NCI-H226 (cell line): ENCODE measurements at regions not wholly inside any gene's neighbourhood (a gene's known extent, or its start where the extent isn't known, plus 50 kb on each side); places are given as distances from the start of the nearest gene placed in this dataset.

ENCODE experiments used
- DNase-seq: peaks from one replicate; pipeline ENCODE4 v3.0.0-alpha.2; 2015

DNA sequence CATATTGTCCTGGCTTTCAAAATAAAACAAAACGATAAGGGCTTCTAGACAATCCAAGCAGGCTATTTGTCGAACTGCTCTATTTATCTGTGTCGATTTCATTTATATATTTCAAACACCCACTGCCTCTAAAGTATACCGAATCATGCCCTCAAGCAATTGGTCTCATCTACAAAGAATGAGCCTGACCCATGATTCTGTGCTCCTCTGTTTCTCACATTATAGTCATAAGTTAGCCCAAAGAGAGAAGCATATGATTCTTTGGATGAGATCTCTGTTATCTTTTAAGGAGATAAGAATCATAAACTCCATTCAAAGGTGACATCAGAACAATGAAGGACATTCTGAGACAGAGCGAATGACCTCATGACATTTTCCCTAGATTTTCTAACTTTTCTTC, 191.1 kb downstream of the MAP2K6 start:
- DNase-seq, result no peak

DNA sequence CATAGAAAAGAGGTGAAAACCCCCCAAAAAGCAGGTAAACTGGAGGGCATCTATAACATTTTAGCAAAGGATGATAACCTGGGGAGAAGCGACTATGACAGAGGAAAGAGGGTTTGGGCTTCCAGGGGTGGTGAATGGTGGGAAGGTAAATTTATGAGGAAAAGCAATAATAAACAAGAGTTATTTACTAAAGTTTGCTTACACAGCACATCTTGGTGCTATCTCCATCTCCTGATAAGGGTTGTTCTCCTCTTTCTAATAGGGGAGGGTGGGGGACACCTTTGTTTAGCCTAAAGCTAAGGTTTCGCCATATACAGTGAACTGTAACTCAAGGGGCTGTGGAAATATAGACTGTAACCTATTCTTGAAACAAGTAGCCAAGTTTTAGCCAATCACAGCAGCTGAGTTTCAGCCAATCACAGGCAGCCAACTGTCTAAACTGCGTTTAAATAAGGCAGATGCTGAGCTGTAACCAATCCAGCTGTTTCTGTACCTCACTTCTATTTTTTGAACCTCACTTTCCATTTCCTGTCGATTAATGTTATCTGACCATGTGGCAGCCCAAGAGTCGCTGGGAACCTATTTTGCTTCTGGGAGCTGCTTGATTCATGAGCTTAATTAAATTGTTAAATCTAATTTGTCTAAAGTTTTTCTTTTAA, 191.8 kb downstream of the MAP2K6 start:
- no peak for DNase-seq

DNA sequence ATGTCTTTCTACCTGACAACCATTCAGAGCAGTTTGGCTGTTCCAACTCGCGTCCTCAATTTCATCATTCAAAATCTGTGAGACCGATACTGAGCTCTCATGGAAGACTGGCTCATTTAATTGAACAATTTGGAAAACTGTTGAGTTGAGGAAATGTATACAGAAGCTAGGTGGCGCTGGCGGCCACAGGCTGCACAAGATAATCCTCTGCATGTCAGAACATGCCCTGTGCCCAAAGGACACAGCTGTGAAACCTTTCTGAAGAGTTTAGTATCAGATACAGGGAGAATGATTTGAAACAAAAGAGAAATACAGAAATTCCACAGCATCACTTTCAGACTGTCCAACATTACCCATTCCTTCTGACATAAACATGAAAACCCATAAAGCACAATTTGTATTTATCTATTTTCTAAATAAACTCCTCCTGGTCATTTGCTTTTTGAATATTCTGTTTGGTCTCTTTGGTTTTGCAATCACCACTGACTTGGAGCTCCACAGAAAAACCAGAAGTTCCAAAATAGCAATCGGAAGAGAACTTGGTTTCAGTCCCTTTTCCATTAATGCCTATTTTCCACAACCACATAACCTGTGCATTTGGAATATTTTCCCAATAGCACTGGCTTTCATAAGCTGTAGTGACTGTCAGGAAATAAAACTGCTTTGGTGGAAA, 192.8 kb downstream of the MAP2K6 start:
- peak; percentile 3 for DNase-seq

DNA sequence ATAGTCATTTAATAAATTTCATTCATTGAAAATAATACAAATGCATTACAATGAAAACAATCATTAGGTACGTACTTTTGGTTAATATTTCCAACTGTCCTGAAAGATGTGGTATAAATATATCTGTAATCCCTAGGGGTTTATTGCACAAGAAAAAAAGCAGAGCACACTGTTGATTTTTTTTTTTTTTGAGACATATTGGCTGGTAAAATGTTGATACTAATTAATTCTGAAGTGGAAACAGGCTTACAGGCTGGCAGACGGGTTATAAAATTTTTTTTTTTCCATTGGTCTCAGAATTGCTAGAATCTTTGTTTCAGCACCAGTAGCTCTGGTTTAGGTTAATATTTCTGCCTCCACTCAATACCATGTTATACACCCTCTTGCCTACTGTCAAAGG, 193.6 kb downstream of the MAP2K6 start:
- DNase-seq, result no peak

GRCh38 chr17:69608808-69609472, 194.4 kb downstream of the MAP2K6 start:
- DNase-seq, result peak; percentile 68

DNA sequence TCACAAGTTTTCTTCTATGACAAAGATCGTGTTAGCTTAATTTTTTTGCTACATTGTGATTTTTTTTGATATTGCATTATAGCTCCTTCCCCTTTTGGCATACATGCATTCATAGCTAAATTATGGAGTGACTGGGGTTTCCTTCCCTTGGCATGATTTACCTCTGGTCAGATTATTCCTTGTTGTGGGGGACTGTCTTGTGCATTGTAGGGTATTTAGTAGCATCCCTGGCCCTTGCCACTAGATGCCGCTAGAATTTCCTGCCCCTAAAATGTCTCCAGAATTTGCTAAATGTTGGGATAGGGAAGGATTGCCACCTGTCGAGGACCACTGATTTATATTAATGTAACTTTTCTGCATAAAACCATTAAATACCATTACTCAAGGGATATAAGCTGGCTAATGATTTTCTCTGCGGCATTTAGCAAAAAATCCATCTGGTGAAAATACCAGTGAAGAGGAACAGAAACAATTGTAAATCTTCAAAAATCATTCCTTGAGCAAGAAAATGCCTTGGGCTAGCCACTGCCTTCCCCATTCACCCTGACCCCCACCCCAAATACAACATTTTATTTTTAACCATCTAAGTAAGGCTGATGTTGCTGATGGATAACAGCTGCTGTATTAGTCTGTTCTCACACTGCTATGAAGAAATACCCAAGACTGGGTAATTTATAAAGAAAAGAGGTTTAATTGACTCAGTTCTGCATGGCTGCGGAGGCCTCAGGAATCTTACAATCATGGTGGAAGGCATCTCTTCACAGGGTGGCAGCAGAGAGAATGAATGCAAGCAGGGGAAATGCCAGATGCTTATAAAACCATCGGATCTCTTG, 195.2 kb downstream of the MAP2K6 start:
- no peak for DNase-seq

DNA sequence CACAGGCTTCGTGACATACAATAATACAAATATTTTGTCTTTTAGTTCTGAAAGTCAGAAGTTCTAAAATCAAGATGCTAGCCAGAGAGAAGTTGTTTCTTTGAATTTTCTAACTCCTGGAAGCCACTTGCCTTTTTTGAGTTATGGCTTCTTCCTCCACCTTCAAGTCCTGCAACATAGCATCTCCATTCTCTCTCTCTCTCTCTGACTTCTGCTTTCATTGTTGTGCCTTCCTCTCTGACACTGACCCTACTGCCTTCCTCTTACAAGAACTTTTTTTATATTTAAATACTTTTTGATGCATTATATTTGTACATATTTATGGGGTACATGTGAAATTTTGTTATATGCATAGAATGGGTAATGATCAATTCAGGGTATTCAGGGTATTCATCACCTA, 205.9 kb downstream of the MAP2K6 start:
- no peak for DNase-seq

DNA sequence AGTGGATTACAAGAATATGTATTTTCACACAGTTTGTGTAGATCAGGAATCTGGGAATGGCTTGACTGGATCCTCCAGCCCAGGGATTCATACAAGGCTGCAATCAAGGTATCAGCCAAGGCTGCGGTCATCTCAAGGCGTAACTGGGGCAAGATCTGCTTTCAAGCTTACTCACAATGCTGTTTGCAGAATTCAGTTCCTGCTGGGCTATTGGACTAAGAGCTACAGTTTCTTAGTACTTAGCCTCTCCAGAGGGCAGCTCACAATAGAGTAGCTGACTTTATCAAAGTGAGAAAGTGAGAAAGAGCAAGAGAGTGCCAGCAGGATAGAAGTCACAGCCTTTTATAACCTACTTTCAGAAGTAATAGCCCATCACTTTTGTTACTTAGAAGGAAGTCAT, 211.0 kb downstream of the MAP2K6 start:
- no peak for DNase-seq

DNA sequence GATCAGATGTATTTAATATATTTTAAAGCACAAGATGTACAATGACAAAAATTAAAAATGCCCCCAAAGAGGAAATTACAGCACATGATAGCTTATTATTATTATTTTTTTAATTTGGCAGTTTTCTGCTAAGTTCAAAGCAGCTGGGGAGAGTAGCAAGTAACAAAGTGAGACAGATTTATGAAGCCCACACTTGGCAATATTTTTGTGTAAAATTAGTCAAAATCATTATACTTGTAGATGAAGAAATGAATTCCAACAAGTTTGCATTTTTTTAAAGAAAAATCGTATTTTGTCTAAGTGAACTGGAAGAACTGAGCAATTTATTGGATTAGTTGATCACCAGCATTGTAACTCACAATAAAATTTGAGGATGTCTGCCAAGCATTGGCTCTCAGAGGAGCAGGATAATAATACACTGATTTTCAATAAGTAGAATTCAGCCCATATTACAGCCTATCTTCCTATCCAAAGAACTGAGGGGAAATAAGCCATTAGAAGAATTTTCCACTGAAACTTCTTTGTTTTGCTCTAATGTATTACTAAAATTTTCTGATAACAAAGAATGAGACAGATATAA, 215.6 kb downstream of the MAP2K6 start:
- DNase-seq, result no peak

DNA sequence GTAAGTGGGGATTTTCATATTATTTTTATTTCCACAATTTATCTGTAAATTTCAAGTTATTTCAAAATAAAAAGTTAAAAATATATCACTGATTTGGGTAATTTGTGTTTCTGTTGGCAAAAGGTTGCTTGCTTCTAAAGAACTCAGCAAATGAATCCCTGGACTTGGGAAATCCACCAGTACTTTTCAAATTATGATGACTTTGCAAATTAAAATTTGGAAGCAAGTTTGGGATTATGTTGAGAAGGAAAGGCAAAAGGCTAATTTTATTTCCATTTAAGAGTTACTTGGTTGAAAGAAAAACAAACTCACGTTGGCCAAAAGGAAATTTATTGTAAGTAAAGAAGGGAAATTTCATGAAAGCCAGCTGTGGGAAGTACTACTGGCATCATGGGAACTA, 220.3 kb downstream of the MAP2K6 start:
- no peak for DNase-seq

DNA sequence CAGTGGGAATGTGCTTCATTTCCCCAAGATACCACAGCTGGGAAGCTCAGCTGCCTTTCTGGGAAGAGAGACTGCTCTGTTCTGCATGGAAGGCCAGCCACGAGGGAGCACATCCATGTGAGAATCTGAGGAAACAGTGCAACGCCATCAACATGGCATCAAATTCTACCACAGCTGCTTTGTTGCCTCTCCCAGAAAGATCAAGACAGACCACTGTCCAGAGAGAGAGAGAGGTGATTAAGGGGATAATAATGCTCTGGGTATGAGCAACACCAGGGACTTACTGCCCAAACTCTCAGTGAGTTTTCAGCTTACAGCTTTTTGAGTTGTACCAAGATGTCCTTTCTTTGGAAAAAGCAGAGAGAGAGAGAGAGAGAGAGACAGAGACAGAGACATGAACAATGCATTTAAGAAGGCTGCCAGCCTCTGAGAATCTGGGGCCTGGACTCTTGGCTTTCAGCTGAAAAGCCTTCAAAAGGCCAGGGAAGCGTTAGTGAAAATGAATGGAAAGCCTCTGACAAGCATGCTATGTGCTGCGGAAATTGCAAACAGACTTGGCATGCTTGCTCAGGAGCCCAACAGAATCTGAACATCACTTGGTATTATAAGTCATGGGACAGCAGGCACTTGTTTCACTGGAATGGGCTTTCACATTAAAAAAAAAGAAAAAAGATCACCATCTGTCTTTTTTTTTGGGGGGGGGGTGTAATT, 223.1 kb downstream of the MAP2K6 start:
- no peak for DNase-seq

- no peak for DNase-seq
These were observed 224.6 kb downstream of the MAP2K6 start for GRCh38 chr17:69639096-69639495.

DNA sequence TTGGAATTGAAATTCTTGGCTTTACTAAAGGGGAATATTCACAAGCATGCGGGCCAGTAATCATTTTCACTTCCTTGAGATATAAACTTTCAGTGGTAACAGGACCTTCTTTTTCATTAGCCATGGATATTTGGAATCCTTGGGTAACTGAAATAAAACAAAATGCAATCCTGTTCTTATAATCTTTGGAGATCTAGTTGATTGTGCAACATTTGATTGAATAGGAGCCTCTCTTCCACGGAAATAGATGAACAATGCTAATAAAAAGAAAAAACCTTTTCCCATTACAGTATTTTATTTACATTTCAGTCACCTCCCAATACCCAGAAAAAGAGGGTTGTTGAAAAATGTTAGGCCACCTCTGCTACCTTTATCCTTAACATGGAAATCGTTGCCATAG, 225.6 kb downstream of the MAP2K6 start:
- no peak for DNase-seq

DNA sequence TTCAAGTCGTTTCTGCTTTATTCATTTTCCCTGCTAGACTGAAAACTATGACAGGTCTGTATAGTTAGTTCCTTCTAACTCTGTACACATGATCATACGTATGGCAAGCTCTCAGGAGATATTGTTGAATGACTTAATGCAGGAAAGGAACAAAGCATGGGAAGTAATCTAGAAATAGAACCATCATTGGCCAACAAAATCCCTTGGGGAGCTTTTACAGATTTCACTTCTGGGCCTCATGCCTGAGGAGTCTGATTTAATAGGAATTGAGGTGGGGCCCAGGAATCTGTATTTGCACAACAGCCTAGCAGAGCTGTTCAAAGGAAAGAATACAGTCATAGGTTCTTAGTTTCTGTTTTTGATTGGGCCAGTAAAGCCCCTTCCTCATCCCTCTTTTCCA, 229.2 kb downstream of the MAP2K6 start:
- DNase-seq, result no peak

DNA sequence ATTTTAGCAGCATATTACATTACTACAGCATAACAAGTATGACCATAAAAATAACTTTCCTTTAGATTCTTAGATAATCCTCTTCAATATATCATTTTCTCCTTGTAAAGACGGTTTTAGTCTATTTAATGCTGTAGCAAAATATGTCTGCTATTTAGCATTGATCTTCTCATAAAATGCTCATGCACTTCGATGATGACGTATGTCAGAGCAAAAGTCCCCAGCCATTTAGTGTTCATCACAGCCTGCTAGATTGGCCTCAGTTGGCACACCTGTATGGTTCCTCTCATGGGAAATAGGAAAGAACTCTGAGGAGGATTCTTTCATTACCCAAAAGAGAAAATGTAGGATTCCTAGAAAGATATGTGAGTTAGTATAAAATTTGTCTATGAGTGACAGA, 232.2 kb downstream of the MAP2K6 start:
- no peak for DNase-seq

- no peak for DNase-seq
These were observed 236.4 kb downstream of the MAP2K6 start for GRCh38 chr17:69650881-69651280.

- no peak for DNase-seq
These were observed 237.4 kb downstream of the MAP2K6 start for GRCh38 chr17:69651921-69652320.

GRCh38 chr17:69654981-69655855, 240.7 kb downstream of the MAP2K6 start:
- peak; percentile 36 for DNase-seq

GRCh38 chr17:69655902-69656301, 241.4 kb downstream of the MAP2K6 start:
- no peak for DNase-seq

DNA sequence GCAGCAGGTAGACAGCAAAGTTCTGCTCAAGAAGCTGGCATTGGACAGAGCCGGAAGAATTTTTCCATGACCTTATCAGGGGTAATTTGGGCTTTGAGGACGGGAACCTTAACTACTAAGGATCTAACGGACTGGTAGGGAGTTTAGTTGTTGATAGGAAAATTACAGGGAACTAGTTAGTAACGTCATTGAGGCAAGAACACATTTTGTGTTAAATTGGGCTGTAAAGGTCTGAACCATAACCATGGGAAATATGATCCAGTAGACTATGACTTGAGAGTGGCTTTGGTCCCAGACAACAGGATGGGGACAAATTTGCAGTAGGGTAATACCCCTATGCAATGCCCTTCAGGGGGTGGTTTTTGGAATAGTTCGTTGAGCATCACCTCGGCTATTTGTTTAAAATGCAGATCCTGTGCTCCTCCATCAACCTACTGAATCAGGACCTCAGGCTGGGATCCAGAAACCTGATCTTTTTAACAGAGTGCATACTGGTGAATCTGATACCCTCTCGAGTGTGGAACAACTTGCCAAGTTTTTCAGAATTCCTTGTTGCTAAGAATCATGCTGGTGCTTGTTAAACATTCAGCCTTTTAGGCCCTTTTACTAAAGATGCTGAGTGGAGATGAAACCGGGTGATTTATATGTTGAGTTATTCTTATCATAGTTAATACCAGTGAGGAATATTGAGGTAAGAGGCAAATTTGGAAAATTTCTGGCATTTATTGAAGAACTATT, 255.1 kb downstream of the MAP2K6 start:
- no peak for DNase-seq

GRCh38 chr17:69672924-69673323, 258.4 kb downstream of the MAP2K6 start:
- DNase-seq, result peak; percentile 32
